Pons (tissue), 1 donor: ENCODE measurements at regions not wholly inside any gene's neighbourhood (a gene's known extent, or its start where the extent isn't known, plus 50 kb on each side); places are given as distances from the start of the nearest gene placed in this dataset.
"Not testable (repeated sequence)": the region's sequence is repeated elsewhere in the genome, so short reads cannot be mapped to it uniquely, and the experiment has no call there.

Experiments
- DNase-seq: peaks from one replicate; pipeline ENCODE4 v3.0.0-alpha.2; 2016; ENCODE audit warnings: low spot score

DNA sequence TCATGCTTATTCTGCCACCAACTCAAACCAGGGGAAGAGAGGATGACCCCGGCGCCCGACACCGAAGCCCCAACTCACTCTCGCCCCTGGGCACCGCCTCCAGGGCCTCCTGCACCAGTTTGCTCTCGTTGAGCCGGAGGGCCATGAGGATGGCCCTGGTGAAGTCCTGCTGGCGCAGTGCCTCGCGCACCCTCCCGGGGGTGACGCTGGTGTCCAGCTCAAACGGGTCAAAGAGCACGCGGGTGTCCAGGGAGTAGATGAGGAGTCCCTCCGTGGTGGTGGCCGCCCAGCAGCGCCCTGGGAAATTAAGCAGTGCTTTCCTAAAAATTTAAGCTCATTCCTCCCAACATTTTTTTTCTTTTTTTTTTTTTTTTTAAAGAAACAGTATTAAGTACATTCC lies 5387.6 kb upstream of the TPTE start:
- not testable (repeated sequence) for DNase-seq

GRCh38 chr21:5136406-5136805 lies 5385.0 kb upstream of the TPTE start:
- not testable (repeated sequence) for DNase-seq

DNA sequence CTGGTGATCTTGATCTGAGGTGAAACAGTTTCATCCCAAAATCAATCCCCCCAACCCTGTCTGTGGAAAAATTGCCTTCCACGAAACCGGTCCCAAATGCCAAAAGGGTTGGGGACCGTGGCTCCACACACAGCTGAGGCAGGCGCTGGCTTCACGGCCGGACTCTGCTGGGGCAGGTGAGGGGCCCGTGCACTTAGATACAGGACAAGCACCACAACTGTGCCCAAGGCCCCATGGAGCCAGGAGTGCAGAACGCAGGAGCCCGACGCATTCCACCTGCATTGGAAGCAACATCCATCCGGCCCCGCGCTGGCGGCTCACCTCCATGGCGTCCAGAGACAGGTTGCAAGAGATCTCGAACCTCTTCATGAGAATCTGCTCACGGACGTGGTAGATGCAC lies 5384.4 kb upstream of the TPTE start:
- not testable (repeated sequence) for DNase-seq

GRCh38 chr21:5138687-5139086 lies 5382.7 kb upstream of the TPTE start:
- DNase-seq, result not testable (repeated sequence)

- not testable (repeated sequence) for DNase-seq
Observed at GRCh38 chr21:5139528-5139927, 5381.9 kb upstream of the TPTE start.

DNA sequence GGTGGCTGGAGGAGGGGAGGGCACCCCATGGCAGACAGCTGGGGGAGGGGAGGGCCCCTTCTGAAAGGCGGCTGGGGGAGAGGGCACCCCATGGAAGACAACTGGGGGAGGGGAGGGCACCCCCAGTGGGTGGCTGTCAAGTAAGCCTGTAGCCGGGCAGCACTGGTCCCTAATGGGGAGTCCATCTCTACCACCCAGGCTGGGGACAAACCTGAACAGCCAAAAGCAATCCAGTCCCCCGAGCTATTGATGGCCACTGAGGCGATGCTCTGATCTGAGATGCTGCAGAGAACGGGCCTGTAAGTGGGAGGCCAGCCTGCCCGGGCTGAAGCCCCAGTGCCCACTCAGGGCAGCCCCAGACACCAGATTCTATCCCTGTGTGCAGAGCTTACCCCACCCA lies 5378.4 kb upstream of the TPTE start:
- not testable (repeated sequence) for DNase-seq

DNA sequence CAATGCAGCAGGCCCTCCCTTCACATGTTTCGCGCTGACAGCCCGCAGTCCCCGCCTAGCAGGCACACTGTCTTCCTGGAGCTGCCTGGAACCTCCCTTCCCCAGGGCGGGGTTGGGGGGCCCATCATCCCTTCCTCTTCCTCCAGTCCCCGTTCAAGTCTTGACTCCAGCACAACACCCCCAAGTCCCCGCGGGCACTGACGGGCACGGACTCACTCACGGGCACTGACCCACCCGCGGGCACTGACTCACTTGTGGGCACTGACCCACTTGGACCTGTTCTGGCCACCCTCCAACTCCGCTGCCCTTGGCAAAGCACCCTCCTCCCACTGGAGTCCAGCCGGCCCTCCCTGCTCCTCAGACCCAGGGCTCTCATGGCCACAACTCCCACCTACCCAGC lies 5376.7 kb upstream of the TPTE start:
- DNase-seq, result not testable (repeated sequence)

GRCh38 chr21:5147685-5148084 lies 5373.7 kb upstream of the TPTE start:
- not testable (repeated sequence) for DNase-seq

DNA sequence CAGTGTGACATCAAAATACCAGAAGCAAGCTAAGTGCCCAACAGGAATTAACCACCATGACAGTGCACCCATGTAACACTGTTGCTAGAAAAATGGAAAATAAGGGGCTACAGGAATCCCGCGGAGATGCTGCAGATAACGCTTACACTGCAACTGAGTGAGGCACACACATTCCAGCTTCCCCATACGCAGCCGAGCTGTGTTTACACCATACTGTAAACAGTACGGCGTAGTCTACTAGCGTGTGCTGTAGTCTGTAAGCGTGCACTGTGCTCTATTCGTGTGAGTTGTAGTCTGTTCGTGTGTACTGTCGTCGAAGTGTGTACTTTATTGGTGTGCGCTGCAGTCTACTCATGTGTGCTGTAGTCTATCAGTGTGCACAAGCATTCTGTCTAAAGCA lies 5372.2 kb upstream of the TPTE start:
- DNase-seq, result not testable (repeated sequence)

- not testable (repeated sequence) for DNase-seq
Observed at GRCh38 chr21:5153842-5154640, 5367.3 kb upstream of the TPTE start.

- peak; percentile 81 for DNase-seq
Observed at GRCh38 chr21:5154641-5154982, 5366.8 kb upstream of the TPTE start.

GRCh38 chr21:5162693-5163574 lies 5358.4 kb upstream of the TPTE start:
- not testable (repeated sequence) for DNase-seq

GRCh38 chr21:5165829-5166228 lies 5355.6 kb upstream of the TPTE start:
- not testable (repeated sequence) for DNase-seq
